DMS53 treated with DMSO at 0.1 percent for 48 hours (cell line): ENCODE measurements at regions not wholly inside any gene's neighbourhood (a gene's known extent, or its start where the extent isn't known, plus 50 kb on each side); places are given as distances from the start of the nearest gene placed in this dataset.

Source experiments
- DNase-seq: peaks from one replicate; lab custom pipeline; 2025; ENCODE audit not compliant: unreplicated experiment; lab: John Stamatoyannopoulos, UW

DNA sequence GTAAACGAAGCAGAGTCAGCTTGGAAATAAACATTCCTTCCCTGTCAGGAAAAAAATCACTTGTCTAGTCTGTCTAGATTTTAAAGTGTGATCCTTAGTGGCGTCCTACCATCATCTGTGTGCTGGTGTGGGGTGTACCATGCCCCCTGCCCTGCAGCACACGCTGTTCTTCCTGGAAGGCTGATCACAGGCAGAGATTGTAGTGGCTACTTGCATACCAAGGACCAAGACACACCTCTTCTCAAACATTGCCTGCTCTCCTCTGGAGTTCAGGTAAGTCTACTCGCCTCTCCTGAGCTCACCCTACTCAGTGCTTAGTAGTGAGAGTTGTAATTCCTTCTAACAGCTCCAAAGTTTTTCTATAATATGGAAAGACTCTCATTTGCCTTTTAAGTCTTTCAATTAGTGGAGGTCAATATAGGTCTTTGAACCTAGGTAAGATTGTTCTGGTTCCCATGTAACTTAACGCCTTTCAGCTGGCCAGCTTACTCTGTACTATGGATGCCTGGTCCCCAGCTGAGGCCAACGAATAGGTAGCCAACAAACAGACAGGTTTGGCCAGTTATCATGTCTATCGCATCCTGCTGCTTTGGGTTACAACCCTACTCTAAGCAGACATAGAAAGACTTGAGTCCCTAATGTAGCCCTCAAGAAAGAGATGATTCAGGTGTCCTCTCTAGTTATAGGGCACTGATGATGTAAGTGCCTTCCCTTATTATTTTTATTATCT, 55.4 kb downstream of the XCL1 start:
- DNase-seq, result no peak

- DNase-seq, result no peak
Measured at GRCh38 chr1:168634951-168635532, 58.6 kb downstream of the XCL1 start.

DNA sequence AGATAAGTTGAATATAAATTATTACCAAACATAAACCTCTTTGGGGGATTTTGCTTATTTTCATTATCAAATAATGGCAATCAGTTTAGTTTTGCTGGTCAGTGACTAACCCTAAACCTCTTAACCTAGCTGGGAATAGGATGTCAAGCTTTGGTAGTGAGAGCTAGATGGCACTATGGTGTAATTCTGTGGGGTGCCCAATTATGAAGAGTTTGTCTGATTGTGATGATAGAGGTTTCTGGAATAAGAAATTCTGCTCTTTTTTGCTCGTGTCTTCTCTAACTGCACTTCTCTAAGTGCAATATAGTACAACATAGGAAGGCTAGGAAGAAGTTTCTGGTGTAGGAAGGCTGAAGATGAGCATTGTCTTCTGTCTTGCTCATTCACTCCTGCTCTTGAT, 59.8 kb downstream of the XCL1 start:
- DNase-seq, result no peak

- DNase-seq, result no peak
Measured at GRCh38 chr1:168636642-168637111, 60.3 kb downstream of the XCL1 start.

DNA sequence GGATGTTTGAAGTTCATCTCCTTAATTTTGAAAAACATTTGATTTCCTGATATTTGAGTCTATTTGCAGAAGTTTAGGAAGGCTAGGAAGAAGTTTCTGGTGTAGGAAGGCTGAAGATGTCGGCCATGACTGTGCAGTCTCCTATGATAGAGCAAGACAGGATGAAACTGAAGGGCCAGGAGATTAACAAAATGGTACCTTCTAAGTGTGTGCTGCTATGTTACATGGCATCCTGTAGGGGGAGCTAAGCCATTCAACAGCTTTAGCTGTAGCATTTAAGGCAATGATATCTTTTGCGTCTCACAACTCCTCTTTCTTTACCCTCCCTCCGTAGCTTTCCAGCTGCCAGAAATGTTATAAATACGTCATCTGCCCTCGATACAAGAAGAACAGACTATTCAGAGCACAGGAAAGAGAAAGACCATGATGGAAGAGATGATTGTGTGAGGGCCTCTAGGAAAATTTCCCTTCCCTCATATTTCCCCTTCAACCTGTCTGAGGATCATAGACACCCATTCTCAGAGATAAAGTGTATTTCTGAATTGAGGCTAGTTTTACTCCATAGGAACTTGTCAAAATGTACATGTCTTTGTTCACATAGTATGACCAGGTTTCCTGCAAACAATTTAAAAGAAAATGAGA, 61.1 kb downstream of the XCL1 start:
- peak; percentile 69 for DNase-seq

- no peak for DNase-seq
Measured at GRCh38 chr1:168638884-168639283, 62.5 kb downstream of the XCL1 start.

DNA sequence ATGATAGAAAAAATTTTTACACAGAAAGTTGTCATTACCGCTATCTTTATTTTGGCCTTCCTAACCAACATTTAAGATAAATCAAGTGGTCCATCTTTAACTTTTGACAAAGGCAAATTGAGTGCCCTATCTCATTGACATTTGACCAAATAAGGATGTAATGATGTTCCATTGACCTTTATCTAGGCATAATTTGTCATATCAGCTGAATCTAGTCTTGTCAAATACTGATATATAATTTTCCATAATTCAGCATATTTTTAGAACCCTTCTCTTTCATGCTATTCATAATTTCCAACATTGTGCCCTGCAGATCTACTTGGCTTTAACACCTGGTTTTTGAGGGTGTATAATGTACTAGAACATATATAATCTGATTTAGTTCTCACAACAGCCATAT, 63.8 kb downstream of the XCL1 start:
- no peak for DNase-seq

- no peak for DNase-seq
Measured at GRCh38 chr1:168640836-168641235, 64.4 kb downstream of the XCL1 start.

DNA sequence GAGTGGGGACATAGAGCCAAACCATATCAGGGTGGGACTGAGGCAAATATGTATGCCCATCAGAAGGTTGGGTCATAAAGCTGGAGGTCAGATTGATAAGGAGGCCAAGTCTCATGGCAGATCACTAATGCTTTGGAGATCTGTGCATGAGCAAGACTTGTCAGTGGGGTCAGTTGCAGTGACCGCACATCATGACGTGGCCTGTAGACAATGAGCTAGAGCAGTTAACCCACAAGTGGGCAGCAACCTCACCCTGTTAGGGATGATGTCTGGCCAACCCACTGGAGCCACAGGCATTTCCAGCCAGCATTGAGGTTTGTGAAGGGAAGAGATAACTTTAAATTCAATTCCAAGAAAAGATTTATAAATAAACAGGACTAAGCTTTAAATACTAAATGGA, 66.7 kb downstream of the XCL1 start:
- no peak for DNase-seq
